K562 (cell line): ENCODE measurements at regions not wholly inside any gene's neighbourhood (a gene's known extent, or its start where the extent isn't known, plus 50 kb on each side); places are given as distances from the start of the nearest gene placed in this dataset.

ENCODE experiments used
- TF ChIP-seq, protein P1 (sequence below): fragments of 450-650 bp; IDR thresholded peaks from 2 replicates; pipeline ENCODE4 v1.6.1; 2016; ENCODE audit warnings: mild to moderate bottlenecking, moderate library complexity

DNA sequence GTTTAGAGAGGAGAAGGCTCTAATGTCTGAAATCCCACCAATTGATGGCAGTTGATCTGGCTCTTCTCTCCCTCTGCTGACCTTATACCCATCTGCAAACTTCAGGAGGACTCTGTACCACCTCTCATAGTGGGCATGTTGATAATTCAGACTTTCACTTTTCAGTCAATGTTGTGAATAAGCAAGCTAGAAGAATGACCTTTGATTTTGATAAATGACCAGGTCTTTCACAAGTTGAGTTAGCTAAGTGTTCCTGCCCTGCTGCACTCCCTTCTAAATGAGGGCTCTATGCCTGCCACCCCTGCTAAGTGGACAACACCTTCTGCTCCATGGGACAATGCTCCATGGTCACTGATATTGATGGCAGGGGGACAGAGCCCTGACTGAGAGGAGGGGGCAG is 74.7 kb downstream of the SPRY4 start (continued):
- TF ChIP-seq, protein P1, sequence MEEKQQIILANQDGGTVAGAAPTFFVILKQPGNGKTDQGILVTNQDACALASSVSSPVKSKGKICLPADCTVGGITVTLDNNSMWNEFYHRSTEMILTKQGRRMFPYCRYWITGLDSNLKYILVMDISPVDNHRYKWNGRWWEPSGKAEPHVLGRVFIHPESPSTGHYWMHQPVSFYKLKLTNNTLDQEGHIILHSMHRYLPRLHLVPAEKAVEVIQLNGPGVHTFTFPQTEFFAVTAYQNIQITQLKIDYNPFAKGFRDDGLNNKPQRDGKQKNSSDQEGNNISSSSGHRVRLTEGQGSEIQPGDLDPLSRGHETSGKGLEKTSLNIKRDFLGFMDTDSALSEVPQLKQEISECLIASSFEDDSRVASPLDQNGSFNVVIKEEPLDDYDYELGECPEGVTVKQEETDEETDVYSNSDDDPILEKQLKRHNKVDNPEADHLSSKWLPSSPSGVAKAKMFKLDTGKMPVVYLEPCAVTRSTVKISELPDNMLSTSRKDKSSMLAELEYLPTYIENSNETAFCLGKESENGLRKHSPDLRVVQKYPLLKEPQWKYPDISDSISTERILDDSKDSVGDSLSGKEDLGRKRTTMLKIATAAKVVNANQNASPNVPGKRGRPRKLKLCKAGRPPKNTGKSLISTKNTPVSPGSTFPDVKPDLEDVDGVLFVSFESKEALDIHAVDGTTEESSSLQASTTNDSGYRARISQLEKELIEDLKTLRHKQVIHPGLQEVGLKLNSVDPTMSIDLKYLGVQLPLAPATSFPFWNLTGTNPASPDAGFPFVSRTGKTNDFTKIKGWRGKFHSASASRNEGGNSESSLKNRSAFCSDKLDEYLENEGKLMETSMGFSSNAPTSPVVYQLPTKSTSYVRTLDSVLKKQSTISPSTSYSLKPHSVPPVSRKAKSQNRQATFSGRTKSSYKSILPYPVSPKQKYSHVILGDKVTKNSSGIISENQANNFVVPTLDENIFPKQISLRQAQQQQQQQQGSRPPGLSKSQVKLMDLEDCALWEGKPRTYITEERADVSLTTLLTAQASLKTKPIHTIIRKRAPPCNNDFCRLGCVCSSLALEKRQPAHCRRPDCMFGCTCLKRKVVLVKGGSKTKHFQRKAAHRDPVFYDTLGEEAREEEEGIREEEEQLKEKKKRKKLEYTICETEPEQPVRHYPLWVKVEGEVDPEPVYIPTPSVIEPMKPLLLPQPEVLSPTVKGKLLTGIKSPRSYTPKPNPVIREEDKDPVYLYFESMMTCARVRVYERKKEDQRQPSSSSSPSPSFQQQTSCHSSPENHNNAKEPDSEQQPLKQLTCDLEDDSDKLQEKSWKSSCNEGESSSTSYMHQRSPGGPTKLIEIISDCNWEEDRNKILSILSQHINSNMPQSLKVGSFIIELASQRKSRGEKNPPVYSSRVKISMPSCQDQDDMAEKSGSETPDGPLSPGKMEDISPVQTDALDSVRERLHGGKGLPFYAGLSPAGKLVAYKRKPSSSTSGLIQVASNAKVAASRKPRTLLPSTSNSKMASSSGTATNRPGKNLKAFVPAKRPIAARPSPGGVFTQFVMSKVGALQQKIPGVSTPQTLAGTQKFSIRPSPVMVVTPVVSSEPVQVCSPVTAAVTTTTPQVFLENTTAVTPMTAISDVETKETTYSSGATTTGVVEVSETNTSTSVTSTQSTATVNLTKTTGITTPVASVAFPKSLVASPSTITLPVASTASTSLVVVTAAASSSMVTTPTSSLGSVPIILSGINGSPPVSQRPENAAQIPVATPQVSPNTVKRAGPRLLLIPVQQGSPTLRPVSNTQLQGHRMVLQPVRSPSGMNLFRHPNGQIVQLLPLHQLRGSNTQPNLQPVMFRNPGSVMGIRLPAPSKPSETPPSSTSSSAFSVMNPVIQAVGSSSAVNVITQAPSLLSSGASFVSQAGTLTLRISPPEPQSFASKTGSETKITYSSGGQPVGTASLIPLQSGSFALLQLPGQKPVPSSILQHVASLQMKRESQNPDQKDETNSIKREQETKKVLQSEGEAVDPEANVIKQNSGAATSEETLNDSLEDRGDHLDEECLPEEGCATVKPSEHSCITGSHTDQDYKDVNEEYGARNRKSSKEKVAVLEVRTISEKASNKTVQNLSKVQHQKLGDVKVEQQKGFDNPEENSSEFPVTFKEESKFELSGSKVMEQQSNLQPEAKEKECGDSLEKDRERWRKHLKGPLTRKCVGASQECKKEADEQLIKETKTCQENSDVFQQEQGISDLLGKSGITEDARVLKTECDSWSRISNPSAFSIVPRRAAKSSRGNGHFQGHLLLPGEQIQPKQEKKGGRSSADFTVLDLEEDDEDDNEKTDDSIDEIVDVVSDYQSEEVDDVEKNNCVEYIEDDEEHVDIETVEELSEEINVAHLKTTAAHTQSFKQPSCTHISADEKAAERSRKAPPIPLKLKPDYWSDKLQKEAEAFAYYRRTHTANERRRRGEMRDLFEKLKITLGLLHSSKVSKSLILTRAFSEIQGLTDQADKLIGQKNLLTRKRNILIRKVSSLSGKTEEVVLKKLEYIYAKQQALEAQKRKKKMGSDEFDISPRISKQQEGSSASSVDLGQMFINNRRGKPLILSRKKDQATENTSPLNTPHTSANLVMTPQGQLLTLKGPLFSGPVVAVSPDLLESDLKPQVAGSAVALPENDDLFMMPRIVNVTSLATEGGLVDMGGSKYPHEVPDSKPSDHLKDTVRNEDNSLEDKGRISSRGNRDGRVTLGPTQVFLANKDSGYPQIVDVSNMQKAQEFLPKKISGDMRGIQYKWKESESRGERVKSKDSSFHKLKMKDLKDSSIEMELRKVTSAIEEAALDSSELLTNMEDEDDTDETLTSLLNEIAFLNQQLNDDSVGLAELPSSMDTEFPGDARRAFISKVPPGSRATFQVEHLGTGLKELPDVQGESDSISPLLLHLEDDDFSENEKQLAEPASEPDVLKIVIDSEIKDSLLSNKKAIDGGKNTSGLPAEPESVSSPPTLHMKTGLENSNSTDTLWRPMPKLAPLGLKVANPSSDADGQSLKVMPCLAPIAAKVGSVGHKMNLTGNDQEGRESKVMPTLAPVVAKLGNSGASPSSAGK = no peak
